Lower lobe of right lung (tissue), 2 donors: ENCODE measurements at regions not wholly inside any gene's neighbourhood (a gene's known extent, or its start where the extent isn't known, plus 50 kb on each side); places are given as distances from the start of the nearest gene placed in this dataset.

ENCODE experiments used
- ATAC-seq, 2 donors: fragments of 200-7000 bp; cut with Tn5 transposase; one replicate each; pipeline ENCODE4 v1.9.1; 2020 to 2022; ENCODE audit warnings: mild to moderate bottlenecking in 2 of 2, moderate library complexity in 2 of 2
- DNase-seq: peaks from one replicate; pipeline ENCODE4 v3.0.0-alpha.2; 2020
- H3K27ac ChIP-seq: fragments of 200-600 bp; one replicate; pipeline ENCODE4 v1.8.0; 2022
- H3K27me3 ChIP-seq: fragments of 200-600 bp; one replicate; pipeline ENCODE4 v1.8.0; 2022; ENCODE audit warnings: low read depth
- H3K36me3 ChIP-seq: fragments of 200-600 bp; one replicate; pipeline ENCODE4 v1.8.0; 2022; ENCODE audit warnings: mild to moderate bottlenecking
- H3K4me1 ChIP-seq: fragments of 200-600 bp; one replicate; pipeline ENCODE4 v1.8.0; 2022
- H3K4me3 ChIP-seq: fragments of 200-600 bp; one replicate; pipeline ENCODE4 v1.8.0; 2022; ENCODE audit warnings: mild to moderate bottlenecking
- H3K9me3 ChIP-seq: fragments of 200-600 bp; one replicate; pipeline ENCODE4 v1.8.0; 2022
- intact Hi-C: fragments of 100-400 bp; cut with DNase I; formaldehyde crosslinking; loops from one replicate; pipeline ENCODE4 v1.11.0; 2022
- TF ChIP-seq, protein P1 (sequence below): fragments of 200-600 bp; IDR thresholded peaks from one replicate; pipeline ENCODE4 v1.8.0; 2022; ENCODE audit warnings: antibody characterized with exemption, mild to moderate bottlenecking
- donor health status: DM: no; HTN: yes; CAD: no; lungs with severe emphysema.

GRCh38 chr13:79660361-79660760, 179.4 kb downstream of the NDFIP2 start:
- H3K9me3 ChIP-seq, result no peaks in the 10 kb centered on the region
- intact Hi-C loops, result no loop called here
- ATAC-seq (no peak), DNase-seq (no peak)
- TF ChIP-seq, protein P1, sequence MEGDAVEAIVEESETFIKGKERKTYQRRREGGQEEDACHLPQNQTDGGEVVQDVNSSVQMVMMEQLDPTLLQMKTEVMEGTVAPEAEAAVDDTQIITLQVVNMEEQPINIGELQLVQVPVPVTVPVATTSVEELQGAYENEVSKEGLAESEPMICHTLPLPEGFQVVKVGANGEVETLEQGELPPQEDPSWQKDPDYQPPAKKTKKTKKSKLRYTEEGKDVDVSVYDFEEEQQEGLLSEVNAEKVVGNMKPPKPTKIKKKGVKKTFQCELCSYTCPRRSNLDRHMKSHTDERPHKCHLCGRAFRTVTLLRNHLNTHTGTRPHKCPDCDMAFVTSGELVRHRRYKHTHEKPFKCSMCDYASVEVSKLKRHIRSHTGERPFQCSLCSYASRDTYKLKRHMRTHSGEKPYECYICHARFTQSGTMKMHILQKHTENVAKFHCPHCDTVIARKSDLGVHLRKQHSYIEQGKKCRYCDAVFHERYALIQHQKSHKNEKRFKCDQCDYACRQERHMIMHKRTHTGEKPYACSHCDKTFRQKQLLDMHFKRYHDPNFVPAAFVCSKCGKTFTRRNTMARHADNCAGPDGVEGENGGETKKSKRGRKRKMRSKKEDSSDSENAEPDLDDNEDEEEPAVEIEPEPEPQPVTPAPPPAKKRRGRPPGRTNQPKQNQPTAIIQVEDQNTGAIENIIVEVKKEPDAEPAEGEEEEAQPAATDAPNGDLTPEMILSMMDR, result no peak
- no peaks in the 10 kb centered on the region for H3K36me3 ChIP-seq
- H3K4me1 ChIP-seq, result peaks cover 7% of the 10 kb centered on the region
- no peaks in the 10 kb centered on the region for H3K27me3 ChIP-seq
- no peak overlapping the region for H3K27ac ChIP-seq
- H3K4me3 ChIP-seq, result no peak overlapping the region

DNA sequence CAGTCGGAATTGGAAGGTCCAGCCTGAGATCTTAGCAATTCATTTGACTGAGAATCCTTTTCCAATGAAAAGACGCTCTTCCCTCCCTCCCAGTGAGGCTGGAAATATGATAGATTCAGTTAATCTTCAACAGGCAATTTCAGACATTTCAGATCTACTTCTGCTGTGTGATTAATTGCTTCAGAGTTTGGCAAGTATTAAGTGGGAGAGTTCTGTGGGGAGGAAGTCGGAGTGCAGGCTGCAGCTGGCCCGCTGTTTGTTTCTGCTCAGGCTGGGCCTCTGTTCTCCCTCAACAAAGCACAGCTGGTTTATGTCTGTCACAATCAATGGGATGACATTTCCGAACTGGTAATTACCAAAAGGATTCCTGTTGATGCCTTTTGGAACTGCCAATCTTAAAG, 178.2 kb downstream of the NDFIP2 start:
- Histone ChIP-seq H3K9me3 (no peaks in the 10 kb centered on the region), H3K27ac (no peak overlapping the region), H3K4me1 (peaks cover 7% of the 10 kb centered on the region), H3K36me3 (no peaks in the 10 kb centered on the region), H3K4me3 (no peak overlapping the region), H3K27me3 (no peaks in the 10 kb centered on the region)
- TF ChIP-seq, protein P1, result no peak
- no peak for ATAC-seq
- intact Hi-C loops, result no loop called here
- DNase-seq, result no peak

GRCh38 chr13:79658333-79658975, 177.5 kb downstream of the NDFIP2 start:
- no peak overlapping the region for H3K27ac ChIP-seq
- H3K4me3 ChIP-seq, result no peak overlapping the region

DNA sequence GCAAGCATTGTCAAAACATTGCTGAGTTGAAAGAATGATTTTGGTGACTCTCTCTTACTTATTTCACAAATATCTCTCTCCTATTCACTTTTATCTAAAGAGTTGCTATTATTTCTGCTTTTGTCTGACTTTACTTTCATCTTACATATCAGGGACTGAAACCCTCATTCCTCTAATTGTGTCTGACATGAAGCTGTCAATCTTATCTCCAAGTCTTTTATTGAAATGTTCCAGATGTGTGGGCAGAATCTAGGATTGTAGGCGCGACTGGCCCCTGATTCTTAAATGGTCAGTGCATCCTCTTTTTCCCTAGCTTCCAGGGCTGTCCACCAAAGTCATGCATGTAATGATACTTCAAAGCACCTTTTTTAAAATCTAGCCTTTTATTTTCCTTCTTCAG, 174.6 kb downstream of the NDFIP2 start:
- no peak overlapping the region for H3K4me3 ChIP-seq
- peaks cover 7% of the 10 kb centered on the region for H3K4me1 ChIP-seq
- H3K36me3 ChIP-seq, result no peaks in the 10 kb centered on the region
- intact Hi-C loops, result no loop called here
- ATAC-seq (no peak), DNase-seq (no peak)
- TF ChIP-seq, protein P1, result no peak
- H3K27me3 ChIP-seq, result no peaks in the 10 kb centered on the region
- no peaks in the 10 kb centered on the region for H3K9me3 ChIP-seq
- no peak overlapping the region for H3K27ac ChIP-seq

More at GRCh38 chr13:79658333-79658975, 177.5 kb downstream of the NDFIP2 start:
- DNase-seq (no peak), ATAC-seq (no peak)
- TF ChIP-seq, protein P1, result no peak
- intact Hi-C loops, result no loop called here
- no peaks in the 10 kb centered on the region for H3K9me3 ChIP-seq
- peaks cover 7% of the 10 kb centered on the region for H3K4me1 ChIP-seq
- no peaks in the 10 kb centered on the region for H3K27me3 ChIP-seq
- no peaks in the 10 kb centered on the region for H3K36me3 ChIP-seq

- H3K4me1 ChIP-seq, result peaks cover 7% of the 10 kb centered on the region
- ATAC-seq, result no peak
- no peak overlapping the region for H3K27ac ChIP-seq
- H3K9me3 ChIP-seq, result no peaks in the 10 kb centered on the region
- H3K27me3 ChIP-seq, result no peaks in the 10 kb centered on the region
- TF ChIP-seq, protein P1, result no peak
- no peaks in the 10 kb centered on the region for H3K36me3 ChIP-seq
- intact Hi-C loops, result no loop called here
- no peak for DNase-seq
- H3K4me3 ChIP-seq, result no peak overlapping the region
Observed at GRCh38 chr13:79654520-79654919, 173.6 kb downstream of the NDFIP2 start.
